WERI-Rb-1 (cell line): ENCODE measurements at regions not wholly inside any gene's neighbourhood (a gene's known extent, or its start where the extent isn't known, plus 50 kb on each side); places are given as distances from the start of the nearest gene placed in this dataset.

Experiments
- DNase-seq: peaks from one replicate; pipeline ENCODE4 v3.0.0-alpha.2; 2020
- H3K27ac ChIP-seq: fragments of 250-450 bp; sonication (Bioruptor Pico); 2 replicates; pipeline ENCODE4 v1.5.1; 2020; ENCODE audit warnings: mild to moderate bottlenecking, moderate library complexity
- H3K27me3 ChIP-seq: fragments of 250-450 bp; sonication (Bioruptor Pico); 2 replicates; pipeline ENCODE4 v1.5.1; 2021; ENCODE audit warnings: mild to moderate bottlenecking, low read depth, moderate library complexity; ENCODE audit not compliant: insufficient read depth, severe bottlenecking
- H3K36me3 ChIP-seq: fragments of 250-450 bp; sonication (Bioruptor Pico); 2 replicates; pipeline ENCODE4 v1.5.1; 2020; ENCODE audit warnings: mild to moderate bottlenecking, moderate library complexity
- H3K4me3 ChIP-seq: 2 replicates; pipeline ENCODE4 v1.5.1; 2011; ENCODE audit warnings: low read depth, mild to moderate bottlenecking, control low read depth, low read length
- H3K9me3 ChIP-seq: fragments of 250-450 bp; sonication (Bioruptor Pico); 2 replicates; pipeline ENCODE4 v1.5.1; 2021; ENCODE audit warnings: mild to moderate bottlenecking, moderate library complexity; ENCODE audit not compliant: severe bottlenecking
- TF ChIP-seq, protein P1 (sequence below): IDR thresholded peaks from 2 replicates; pipeline ENCODE4 v1.5.1; 2011; ENCODE audit warnings: low read depth, mild to moderate bottlenecking, control low read depth, inconsistent platforms, low read length

DNA sequence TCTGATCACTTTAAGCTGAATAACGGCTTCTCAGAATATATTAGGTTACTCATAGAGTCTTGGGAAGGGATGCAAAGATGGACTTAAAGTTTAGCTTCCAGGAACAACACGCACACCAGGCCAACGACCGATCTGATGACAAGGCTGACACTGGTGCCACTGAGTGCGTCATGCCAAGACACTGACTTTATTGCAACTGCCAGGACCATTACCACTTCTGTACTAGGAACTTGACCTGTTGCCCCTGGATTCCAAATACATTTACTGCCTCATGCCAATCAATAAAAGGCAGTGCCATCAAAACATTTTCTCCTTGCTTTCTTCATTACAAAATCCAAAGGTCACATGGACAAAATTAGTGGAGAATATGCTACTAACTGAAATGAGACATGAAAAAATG lies 505.9 kb upstream of the CTSO start:
- TF ChIP-seq, protein P1, sequence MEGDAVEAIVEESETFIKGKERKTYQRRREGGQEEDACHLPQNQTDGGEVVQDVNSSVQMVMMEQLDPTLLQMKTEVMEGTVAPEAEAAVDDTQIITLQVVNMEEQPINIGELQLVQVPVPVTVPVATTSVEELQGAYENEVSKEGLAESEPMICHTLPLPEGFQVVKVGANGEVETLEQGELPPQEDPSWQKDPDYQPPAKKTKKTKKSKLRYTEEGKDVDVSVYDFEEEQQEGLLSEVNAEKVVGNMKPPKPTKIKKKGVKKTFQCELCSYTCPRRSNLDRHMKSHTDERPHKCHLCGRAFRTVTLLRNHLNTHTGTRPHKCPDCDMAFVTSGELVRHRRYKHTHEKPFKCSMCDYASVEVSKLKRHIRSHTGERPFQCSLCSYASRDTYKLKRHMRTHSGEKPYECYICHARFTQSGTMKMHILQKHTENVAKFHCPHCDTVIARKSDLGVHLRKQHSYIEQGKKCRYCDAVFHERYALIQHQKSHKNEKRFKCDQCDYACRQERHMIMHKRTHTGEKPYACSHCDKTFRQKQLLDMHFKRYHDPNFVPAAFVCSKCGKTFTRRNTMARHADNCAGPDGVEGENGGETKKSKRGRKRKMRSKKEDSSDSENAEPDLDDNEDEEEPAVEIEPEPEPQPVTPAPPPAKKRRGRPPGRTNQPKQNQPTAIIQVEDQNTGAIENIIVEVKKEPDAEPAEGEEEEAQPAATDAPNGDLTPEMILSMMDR, result no peak
- H3K36me3 ChIP-seq, result no peaks in the 10 kb centered on the region
- no peaks in the 10 kb centered on the region for H3K9me3 ChIP-seq
- no peak overlapping the region for H3K27ac ChIP-seq
- H3K4me3 ChIP-seq, result no peak overlapping the region
- peaks cover 2% of the 10 kb centered on the region for H3K27me3 ChIP-seq
- no peak for DNase-seq

- no peaks in the 10 kb centered on the region for H3K9me3 ChIP-seq
- no peaks in the 10 kb centered on the region for H3K36me3 ChIP-seq
- no peak overlapping the region for H3K4me3 ChIP-seq
- H3K27me3 ChIP-seq, result no peaks in the 10 kb centered on the region
- H3K27ac ChIP-seq, result no peak overlapping the region
- no peak for DNase-seq
- TF ChIP-seq, protein P1, result no peak
Measured at GRCh38 chr4:156456830-156457229, 503.2 kb upstream of the CTSO start.

GRCh38 chr4:156443488-156443887 lies 489.8 kb upstream of the CTSO start:
- Histone ChIP-seq H3K4me3 (no peak overlapping the region), H3K36me3 (no peaks in the 10 kb centered on the region), H3K9me3 (no peaks in the 10 kb centered on the region), H3K27ac (no peak overlapping the region), H3K27me3 (no peaks in the 10 kb centered on the region)
- DNase-seq, result no peak
- TF ChIP-seq, protein P1, result no peak

- H3K4me3 ChIP-seq, result no peak overlapping the region
- no peaks in the 10 kb centered on the region for H3K9me3 ChIP-seq
- H3K27me3 ChIP-seq, result no peaks in the 10 kb centered on the region
- DNase-seq, result no peak
- no peaks in the 10 kb centered on the region for H3K36me3 ChIP-seq
- H3K27ac ChIP-seq, result no peak overlapping the region
- TF ChIP-seq, protein P1, result no peak
Measured at GRCh38 chr4:156442912-156443311, 489.2 kb upstream of the CTSO start.

- H3K27me3 ChIP-seq, result no peaks in the 10 kb centered on the region
- no peak overlapping the region for H3K27ac ChIP-seq
Measured at GRCh38 chr4:156439576-156440200, 486.0 kb upstream of the CTSO start.

More at GRCh38 chr4:156439576-156440200, 486.0 kb upstream of the CTSO start:
- Histone ChIP-seq H3K4me3 (no peak overlapping the region), H3K36me3 (no peaks in the 10 kb centered on the region), H3K9me3 (no peaks in the 10 kb centered on the region)
- TF ChIP-seq, protein P1, result no peak
- no peak for DNase-seq
